HG03521 (cell line): ENCODE measurements at regions not wholly inside any gene's neighbourhood (a gene's known extent, or its start where the extent isn't known, plus 50 kb on each side); places are given as distances from the start of the nearest gene placed in this dataset.
"Not testable (repeated sequence)": the region's sequence is repeated elsewhere in the genome, so short reads cannot be mapped to it uniquely, and the experiment has no call there.

ENCODE experiments used
- ATAC-seq: cut with Tn5 transposase; IDR thresholded peaks from one replicate; pipeline ENCODE4 v1.9.1; 2021; ENCODE audit warnings: mild to moderate bottlenecking, moderate library complexity; ENCODE audit not compliant: unreplicated experiment

DNA sequence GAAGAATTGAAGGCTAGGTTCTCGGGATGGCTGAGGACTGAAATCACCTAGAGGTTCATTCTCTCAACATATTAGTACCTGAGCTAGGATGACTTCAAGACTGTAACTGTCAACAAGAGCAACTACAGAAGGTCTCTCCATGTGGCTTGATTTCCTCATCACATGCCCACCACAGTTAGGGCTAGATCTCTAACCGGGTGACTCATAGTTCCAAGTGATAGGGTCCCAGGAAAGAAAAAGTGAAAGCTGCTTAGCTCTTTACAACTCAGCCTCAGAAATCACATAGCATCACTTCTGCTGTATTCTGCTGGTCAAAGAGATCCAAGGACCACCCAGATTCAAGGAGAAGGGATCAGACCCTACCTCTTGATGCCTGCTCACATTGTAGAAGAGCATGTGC, 165.4 kb upstream of the AGTR1 start:
- no peak for ATAC-seq

DNA sequence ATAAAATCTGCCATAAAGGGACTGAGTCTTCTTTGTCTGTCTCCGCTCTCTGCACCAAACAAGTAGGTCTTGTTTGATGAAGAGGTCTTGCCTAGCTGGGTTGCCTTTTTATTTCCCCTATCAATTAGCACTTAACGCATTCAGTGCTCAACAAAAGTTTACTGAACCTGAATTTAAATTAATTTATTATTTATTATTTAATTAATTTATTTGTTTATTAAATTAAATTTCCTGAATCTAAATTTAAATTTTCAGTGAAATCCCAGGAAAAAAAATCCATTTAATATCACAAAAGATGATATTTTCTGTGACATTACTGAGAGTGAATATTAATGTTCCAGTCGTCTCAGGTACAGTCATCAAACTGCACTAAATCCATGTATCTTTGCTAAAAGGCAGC, 164.9 kb upstream of the AGTR1 start:
- no peak for ATAC-seq

DNA sequence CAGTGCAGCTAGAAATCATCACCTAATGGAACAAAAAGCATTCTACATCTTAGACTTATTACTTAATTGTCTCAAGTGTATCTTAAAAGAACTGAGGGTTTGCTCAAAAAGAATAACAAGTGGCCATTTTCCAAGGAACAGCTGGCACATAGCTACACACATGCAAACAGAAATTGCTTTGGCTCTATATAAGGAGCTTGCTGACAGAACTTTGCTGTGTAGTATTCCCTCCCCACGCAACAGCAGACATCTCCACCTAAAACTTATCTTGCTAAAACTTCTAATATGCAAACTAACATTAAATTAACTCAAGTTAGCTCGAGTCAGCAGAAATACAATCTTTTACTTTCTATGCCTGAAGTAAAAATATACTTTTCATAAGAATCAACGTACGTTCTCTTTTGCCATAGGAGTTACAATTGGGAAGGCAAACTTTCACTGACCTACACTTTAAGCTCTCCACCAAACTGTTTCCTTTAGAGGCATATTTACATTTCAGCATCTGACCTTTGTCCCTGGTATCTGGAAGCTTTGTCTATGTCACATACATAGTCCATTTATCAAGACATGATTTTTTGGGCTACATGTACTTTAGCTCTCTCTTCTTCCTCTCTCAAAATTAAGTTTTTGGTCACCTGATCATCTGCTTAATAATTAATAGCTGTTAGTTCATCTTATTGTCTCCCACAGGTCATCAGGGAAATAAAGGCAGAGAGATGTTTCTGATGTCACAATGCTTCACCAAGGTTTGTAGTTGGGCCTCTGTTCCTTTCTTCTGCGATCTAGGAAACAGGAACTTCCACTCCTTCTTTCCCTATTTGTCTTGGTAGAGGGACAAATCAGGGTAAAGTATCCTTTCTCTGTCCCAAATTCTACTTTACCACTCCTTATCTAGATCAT, 163.4 kb upstream of the AGTR1 start:
- no peak for ATAC-seq

DNA sequence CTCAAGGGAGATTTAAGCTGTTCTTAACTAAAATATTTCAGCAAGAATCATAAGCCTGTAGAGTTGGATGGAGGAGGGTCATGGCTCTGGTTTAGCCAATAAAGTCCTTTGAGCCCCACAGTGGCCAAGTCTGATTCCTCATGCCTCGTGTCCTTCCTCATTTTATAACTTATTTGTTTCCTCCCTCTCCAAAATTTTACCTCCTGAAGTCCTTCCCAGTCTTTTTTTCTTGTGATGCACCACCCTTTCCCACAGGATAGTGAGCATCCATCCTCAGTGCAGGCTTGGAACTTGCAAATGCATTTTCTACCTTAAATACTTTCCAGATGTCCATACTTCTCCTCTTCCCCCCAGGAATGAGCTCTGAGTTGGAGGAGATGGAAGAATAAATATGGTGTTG, 162.7 kb upstream of the AGTR1 start:
- ATAC-seq = no peak

DNA sequence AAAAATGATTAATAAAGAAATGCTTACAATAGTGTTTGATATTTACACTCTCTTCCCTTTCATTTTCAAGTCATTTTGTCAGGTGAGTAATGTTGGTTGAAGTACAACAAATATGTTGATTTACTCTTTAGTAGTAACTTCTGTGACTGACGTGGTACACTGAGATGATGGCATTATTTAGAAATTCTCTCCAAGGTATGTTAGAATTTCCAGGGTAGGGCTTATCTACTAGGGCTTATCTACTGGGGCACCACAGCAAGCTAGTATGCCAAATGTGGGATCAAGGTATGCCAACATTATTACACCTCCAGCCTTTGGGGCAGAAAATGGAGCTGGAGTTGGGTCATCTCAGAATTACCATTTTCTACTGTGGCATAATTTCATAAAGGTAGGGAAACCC, 157.4 kb upstream of the AGTR1 start:
- no peak for ATAC-seq

DNA sequence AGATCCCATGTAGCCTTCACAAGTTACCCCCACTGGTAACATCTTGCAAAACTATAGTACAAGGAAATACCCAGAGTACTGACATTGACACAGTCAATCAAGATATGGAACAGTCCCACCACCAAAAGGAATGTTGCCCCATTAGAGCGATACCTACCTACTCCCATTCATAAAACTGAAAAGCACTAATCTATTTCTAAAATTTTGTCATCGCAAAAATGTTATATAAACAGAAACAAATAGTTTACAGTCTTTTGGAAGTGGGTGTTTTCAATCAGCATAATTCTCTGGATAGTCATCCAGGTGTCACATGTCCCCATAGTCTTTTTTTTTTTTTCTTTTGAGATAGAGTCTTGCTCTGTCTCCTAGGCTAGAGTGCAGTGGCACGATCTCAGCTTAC, 156.9 kb upstream of the AGTR1 start:
- no peak for ATAC-seq

DNA sequence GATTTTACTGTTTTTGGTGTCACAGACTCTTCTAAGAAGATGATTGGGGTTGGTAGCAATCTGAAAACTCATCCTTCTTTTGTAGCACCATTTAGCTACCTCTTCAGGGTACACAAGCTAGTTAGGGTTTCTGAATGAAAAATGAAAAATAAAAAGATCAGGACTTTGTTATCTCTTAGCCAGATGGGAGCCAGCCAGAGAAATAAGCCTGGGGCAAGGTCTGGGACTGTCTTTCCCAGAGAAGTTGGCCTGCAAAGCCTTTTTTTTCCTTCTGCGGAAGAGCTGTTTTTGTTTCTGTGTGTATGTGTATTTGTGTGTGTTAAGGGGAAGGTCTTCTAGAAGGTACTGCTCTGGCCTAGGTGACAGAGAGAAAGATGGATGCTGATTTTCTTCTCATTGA, 150.7 kb upstream of the AGTR1 start:
- no peak for ATAC-seq

DNA sequence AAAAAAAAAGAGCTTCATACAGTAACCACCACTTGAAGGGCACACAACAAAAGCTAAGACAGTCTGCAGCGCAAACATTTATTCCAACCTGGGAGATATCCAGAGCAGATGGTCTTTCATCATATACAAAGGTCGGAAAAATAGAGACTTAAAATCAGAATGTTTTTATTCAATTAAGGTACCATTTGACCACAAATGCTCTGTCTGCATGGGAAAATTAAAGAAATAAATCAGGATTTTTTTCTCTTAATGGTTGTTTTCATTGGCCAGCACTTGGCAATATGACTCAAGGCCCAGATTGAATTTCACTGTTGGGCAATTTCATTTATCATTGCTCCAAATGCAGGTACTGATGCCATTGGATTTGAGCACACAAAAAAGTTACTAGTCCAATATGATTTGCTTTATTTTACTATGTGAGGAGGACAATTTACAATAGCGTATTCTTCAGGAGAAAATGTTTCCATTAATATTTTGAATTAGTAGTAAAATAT, 145.9 kb upstream of the AGTR1 start:
- no peak for ATAC-seq

DNA sequence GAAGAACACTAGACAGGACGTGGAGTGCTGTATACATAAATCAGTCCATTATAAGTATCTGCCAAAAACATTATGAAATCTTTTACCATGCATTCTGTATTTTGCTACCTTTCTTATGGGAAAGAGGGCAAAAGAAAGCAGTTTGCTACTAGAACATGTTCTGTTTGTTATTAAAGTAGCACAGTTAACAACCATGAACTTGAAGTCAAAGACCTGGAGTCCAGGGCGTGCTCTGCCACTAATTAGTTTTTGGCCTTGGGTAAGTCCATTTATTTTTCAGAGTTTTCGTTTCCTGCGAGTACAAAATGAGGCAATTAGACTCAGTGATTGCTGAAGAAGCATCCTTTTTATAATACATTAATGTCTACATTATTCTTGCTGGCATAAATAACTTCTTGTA, 143.3 kb upstream of the AGTR1 start:
- no peak for ATAC-seq

DNA sequence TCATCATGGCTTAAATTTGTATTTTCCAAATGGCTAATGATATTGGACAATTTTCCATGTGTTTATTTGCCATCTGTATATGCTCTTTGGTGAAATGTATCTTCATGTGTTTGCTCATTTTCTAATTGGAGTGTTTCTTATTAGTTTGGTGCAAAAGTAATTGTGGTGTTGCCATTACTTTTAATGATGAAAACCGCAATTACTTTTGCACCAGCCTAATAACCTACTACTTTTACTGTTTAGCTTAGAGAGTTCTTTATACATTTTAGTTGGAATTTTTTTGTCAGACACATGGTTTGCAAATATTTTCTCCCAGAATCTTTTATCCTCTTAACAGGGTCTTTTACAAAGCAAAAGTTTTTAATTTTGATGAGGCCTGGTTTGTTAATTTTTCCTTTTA, 141.0 kb upstream of the AGTR1 start:
- ATAC-seq = no peak

DNA sequence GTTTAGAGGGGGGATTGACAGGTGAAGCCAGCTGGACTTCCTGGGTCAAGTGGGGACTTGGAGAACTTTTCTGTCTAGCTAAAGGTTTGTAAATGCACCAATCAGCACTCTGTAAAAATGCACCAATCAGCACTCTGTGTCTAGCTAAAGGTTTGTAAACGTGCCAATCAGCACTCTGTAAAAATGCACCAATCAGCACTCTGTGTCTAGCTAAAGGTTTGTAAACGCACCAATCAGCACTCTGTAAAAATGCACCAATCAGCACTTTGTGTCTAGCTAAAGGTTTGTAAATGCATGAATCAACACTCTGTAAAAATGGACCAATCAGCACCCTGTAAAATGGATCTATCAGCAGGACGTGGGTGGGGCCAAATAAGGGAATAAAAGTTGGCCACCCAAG, 120.1 kb upstream of the AGTR1 start:
- not testable (repeated sequence) for ATAC-seq

DNA sequence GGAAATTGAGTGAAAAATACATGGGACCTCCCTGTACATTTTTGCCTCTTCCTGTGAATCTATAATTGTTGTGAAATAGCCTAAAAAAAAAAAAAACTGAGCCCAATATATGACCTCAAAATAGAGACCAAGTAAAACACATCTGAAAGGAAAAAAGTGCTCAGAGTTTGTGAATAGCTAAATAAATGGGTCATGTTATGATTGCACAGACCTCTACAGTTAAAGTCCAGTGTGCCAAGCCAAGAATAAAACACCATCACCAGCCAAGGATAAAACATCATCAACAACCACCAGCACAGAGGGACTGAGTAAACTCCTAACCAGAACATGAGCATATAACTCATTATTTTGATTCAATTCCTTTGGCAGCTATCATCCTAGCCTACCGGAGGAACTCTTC, 115.6 kb upstream of the AGTR1 start:
- ATAC-seq = no peak

DNA sequence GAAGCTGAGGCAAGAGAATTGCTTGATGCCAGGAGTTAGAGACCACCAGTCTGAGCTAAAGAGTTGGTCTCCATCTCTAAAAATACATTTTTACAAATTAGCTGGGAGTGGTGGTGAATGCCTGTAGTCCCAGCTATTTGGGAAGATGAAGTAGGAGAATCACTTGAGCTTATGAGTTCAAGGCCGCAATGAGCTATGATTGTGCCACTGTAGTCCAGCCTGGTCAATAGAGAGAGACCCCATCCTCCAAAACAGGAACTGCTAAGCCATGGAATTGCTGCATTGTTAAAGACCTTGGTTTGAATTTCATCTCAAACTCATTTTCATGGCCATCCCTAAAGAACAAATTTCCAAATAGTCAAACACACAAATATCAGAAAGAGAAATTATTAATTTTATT, 113.9 kb upstream of the AGTR1 start:
- ATAC-seq = no peak

DNA sequence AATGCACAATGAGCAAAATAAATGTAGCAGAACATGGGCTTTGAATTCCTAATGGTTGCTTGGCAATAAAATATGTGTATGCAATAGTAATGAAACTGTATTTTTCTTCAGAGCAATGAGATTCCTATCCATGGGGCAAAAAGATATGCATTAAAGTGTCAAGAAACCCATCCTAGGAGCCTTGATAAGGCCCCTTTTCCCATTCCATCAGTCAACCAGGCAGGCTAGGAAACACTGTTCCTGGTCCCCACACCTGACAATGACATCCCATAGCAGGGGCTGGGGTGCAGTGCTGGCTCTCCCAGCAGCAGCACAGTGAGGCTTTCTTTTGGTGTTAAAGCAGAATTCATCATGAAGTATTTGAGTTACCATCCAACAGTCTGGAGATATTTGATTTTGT, 113.3 kb upstream of the AGTR1 start:
- ATAC-seq = no peak

DNA sequence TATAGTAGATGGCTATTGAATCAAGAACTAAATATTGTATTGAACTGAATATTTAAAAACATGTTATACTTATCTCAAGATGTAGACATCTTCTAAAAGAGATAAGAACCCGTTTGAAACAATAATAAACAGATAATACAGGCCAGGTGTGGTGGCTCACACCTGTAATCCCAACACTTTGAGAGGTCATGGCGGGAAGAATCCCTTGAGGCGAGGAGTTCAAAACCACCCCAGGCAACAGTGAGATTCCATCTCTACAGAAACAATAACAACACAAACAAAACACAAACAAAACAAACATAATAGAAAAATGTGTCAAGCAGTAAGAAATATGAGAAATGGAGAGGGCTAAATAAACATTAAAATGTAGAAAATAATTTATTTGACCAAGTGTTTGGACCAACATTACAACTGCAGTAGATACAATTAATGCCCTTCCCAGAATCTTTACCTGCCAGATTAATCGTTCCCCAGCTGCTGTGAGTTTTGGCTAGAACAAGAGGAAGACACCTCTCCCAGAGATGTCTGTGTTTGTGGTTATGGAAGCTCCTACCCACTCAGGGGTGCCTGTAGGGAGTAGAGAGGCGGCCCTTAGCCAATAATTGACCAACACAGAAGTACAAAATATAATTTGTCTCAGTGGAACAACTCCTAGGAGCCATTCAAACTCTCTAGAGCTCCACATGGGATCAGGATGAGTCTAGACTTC, 111.9 kb upstream of the AGTR1 start:
- ATAC-seq = no peak

DNA sequence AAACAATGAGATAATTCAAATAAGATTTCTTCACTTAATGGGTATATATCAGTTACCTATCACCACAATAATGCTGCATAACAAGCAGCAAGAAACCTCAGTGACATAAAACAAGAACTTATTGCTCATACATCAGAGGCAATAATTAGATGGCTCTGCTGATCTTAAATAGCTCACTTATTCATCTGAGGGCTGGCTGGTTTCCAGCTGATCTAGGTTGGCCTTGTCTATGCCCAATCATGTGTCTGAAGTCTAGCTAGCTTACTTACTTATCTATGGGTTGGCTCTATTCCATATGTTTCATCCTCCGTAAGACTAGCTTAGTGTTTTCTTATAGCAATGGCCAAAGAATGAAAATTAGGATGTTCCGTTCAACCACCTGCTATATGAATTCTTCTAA, 109.4 kb upstream of the AGTR1 start:
- no peak for ATAC-seq

DNA sequence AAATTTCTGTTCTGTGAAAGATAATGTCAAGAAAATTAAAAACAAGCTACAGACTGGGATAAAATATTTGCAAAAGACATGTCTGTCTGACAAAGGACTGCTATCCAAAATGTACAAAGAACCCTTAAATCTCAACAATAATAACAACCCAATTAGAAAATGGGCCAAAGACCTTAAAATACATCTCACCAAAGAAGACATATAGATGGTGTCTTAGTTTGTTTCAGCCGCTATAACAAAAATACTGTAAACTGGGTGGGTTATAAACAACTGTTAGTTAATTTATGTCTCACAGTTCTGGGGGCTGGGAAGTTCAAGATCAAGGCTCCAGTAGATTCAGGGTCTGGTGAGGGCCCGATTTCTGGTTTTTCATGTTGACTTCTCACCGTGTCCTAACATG, 106.2 kb upstream of the AGTR1 start:
- ATAC-seq = no peak

DNA sequence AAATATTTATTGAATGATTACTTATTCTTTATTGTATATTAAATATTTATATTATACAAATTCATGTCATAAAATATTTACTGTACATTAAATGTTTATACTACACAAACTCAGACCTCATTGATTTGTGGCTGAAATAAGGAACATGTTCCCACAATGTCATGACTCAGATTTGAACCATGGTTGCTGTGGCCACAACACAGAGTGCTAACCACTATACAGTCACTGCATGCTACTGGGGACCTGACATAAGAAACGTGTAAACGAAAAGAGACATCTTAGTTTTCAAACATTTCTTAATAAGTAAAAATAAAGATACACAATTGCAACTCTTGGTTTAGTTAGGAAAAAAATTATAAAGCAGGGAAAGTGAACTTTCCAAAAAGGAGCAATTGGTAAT, 99.1 kb upstream of the AGTR1 start:
- no peak for ATAC-seq

DNA sequence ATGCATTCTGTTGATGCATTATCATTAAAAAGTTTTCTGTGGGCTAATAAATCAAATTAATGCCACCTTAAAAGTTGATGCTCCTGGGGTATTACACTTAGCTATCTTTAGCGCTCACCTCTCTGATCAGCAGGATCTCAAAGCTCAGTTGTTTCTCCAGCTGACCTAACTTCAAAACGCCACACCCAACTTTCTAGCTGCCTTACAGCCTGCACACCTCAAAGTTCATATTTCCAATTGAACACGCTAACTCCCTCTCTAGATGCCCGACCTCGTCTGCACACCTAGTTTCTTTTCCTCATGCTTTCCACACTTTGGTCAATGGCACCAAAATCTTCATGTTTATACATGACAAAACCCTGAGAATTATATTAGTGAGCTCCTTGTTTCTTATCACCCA, 98.2 kb upstream of the AGTR1 start:
- ATAC-seq = no peak

DNA sequence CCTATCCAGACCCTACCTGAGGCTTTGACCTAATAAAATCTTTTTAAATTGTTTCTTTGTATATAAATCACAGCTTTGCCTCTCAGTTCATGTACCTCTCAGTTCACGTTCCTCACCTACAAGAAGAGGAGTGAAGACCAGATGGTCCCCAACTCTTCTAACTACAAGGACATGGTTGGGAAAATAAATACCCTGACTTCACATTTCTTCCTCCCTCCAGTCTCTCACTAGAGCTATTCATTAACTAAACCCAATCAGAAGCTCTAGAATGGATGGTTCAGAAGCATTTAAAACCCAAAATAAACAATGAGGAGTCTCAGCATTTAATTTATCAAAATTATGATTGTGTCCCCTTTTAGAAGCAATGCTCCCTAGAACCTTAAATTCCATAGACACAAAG, 97.3 kb upstream of the AGTR1 start:
- ATAC-seq = no peak

DNA sequence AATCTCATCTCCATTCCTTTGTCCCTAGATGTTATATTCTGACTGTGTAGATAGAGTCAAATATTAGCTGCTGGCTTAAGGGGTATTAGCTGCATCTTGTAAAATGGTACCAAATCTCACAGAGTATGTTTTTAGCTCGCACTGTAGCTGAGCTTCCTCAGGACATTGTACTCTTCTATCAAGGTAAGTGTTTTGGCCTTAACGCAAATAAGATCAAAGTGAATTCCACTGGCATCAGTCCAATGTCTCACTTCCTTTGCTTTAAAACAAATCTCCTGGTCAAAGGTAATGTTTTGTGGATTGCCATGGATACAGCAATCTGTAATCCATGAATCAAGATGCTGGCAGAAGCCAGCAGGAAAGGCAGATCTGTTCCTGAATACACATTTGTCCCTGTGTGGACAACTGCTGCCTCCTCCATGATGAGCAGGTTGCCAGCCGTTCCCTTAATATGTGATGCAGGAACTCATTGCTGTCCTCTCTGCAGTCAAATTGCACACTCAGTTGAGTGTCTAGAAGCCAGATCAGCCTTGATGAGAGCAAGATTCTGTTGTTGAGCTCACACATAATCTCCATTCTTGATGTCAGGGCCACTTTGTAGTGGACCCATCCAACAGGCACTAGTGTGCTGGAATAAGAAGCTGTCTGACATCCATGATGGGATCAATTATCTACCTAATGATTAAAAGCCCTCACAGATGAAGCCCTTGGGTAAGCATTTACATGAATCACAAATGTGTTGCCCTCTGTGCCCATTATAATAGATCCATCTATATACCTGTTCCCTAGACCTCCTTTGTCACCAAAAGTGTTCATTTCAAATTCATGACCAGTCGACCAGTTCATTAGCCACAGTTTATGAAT, 96.6 kb upstream of the AGTR1 start:
- ATAC-seq = no peak
